ENCODE measurements at regions not wholly inside any gene's neighbourhood (a gene's known extent, or its start where the extent isn't known, plus 50 kb on each side); places are given as distances from the start of the nearest gene placed in this dataset.

- 0% methylated on average over 2 of the region's 2 CpGs for WGBS (ENCODE audit: insufficient coverage, insufficient replicate concordance, low lambda C conversion rate, missing lambda C conversion rate)
- H3K27ac ChIP-seq (ENCODE audit: control insufficient read depth, insufficient read depth): no peak overlapping the region
- ChIA-PET RAD21 (ENCODE audit: unreplicated experiment) (no interaction called here), SMC1A (ENCODE audit: uncharacterized antibody, unreplicated experiment) (interaction anchor here (1.6 kb wide), 1 partner anchor 64 kb away, joined by 3 read pairs; no protein-coding TSS in a partner anchor), POLR2A (no interaction called here), CTCF (no interaction called here)
- H3K9ac ChIP-seq (ENCODE audit: control insufficient read depth, insufficient read depth, low read length): no peak overlapping the region
- no peaks in the 10 kb centered on the region for H4K20me1 ChIP-seq (ENCODE audit: control insufficient read depth, insufficient read depth)
- ATAC-seq (no peak), FAIRE-seq (no peak), DNase-seq (ENCODE audit: low read depth, low spot score) (no peak)
- H2AFZ ChIP-seq (ENCODE audit: control insufficient read depth, low read depth, low read length): no peak overlapping the region
- H3K36me3 ChIP-seq (ENCODE audit: control insufficient read depth in 2 of 2, insufficient read depth in 2 of 2, low read length in 1 of 2): no peaks in the 10 kb centered on the region
- H3K4me3 ChIP-seq: no peak overlapping the region
- H3K4me1 ChIP-seq (ENCODE audit: control insufficient read depth, insufficient read depth, low read length): no peaks in the 10 kb centered on the region
- in situ Hi-C loops (cut with MboI) (no loop called here), intact Hi-C loops (cut with micrococcal nuclease; ENCODE audit: unreplicated experiment) (no loop called here)
- H3K27me3 ChIP-seq (replicated peaks in 1 of 2; ENCODE audit: control insufficient read depth in 2 of 2, insufficient read depth in 2 of 2, low read length in 1 of 2): no peaks in the 10 kb centered on the region
- BruUV-seq (replicated peaks): no TSS peak
- H3K4me2 ChIP-seq (ENCODE audit: control insufficient read depth, insufficient read depth): no peak overlapping the region
- TF ChIP-seq RFX5 (IDR thresholded peaks at IDR 0.05; ENCODE audit: low read depth, low read length) (no peak), POLR2AphosphoS2 (IDR thresholded peaks at IDR 0.05; ENCODE audit: low read depth, low read length) (no peak), TCF7 (IDR thresholded peaks at IDR 0.05; ENCODE audit: borderline replicate concordance) (no peak), KDM1A (IDR thresholded peaks at IDR 0.05; ENCODE audit: borderline replicate concordance) (no peak), BMI1 (IDR thresholded peaks at IDR 0.05; ENCODE audit: borderline replicate concordance) (no peak), PAX5 (IDR thresholded peaks at IDR 0.05; ENCODE audit: borderline replicate concordance, low read depth, low read length) (no peak), CHD1 (IDR thresholded peaks at IDR 0.05; ENCODE audit: low read depth, low read length) (no peak), PBX3 (IDR thresholded peaks at IDR 0.05; ENCODE audit: insufficient replicate concordance, low read depth, low read length) (no peak), MEF2B (IDR thresholded peaks at IDR 0.05; ENCODE audit: partially characterized antibody, poor library complexity, severe bottlenecking) (no peak)
- H3K9me3 ChIP-seq (replicated peaks; ENCODE audit: control insufficient read depth, insufficient read depth, low read length): no peaks in the 10 kb centered on the region
- H3K79me2 ChIP-seq (ENCODE audit: control insufficient read depth, insufficient read depth, low read length): no peaks in the 10 kb centered on the region
These were observed 231.6 kb upstream of the CRIM1 start for GRCh38 chr2:36123995-36124394.

Data from GM12878 (cell line).